Mesendoderm (in vitro differentiated cells): ENCODE measurements at regions not wholly inside any gene's neighbourhood (a gene's known extent, or its start where the extent isn't known, plus 50 kb on each side); places are given as distances from the start of the nearest gene placed in this dataset.
A peak's percentile ranks its signal among the peaks of the same experiment; 100 is the strongest.

Experiments
- DNase-seq: peaks from one replicate; pipeline ENCODE4 v3.0.0; 2013
- H2AK5ac ChIP-seq: 2 replicates; pipeline ENCODE4 v1.6.1; 2013; ENCODE audit warnings: low read length, inconsistent platforms
- H2BK120ac ChIP-seq: 2 replicates; pipeline ENCODE4 v1.6.1; 2013; ENCODE audit warnings: low read depth, mild to moderate bottlenecking, low read length, moderate library complexity, mixed read lengths
- H2BK15ac ChIP-seq: replicated peaks from 2 replicates; pipeline ENCODE4 v1.6.1; 2013; ENCODE audit warnings: low read depth, mild to moderate bottlenecking, moderate library complexity
- H2BK5ac ChIP-seq: 2 replicates; pipeline ENCODE4 v1.6.1; 2013; ENCODE audit warnings: low read length, inconsistent platforms
- H3K18ac ChIP-seq: 2 replicates; pipeline ENCODE4 v1.6.1; 2013; ENCODE audit warnings: mild to moderate bottlenecking, low read length, mixed read lengths
- H3K23ac ChIP-seq: one replicate; pipeline ENCODE4 v1.6.1; 2013; ENCODE audit warnings: low read length
- H3K27ac ChIP-seq: 2 replicates; pipeline ENCODE4 v1.5.1; 2013; ENCODE audit warnings: low read depth, mild to moderate bottlenecking, inconsistent platforms, low read length, moderate library complexity
- H3K27me3 ChIP-seq: 2 replicates; pipeline ENCODE4 v1.6.1; 2013; ENCODE audit warnings: low read length, control low read depth, mild to moderate bottlenecking, inconsistent platforms; ENCODE audit not compliant: insufficient read depth, poor library complexity
- H3K36me3 ChIP-seq: 2 replicates; pipeline ENCODE4 v1.6.1; 2013; ENCODE audit warnings: low read length, inconsistent platforms; ENCODE audit not compliant: control insufficient read depth, insufficient read depth
- H3K4ac ChIP-seq: one replicate; pipeline ENCODE4 v1.6.1; 2013; ENCODE audit warnings: low read depth, mild to moderate bottlenecking, low read length, moderate library complexity
- H3K4me1 ChIP-seq: 2 replicates; pipeline ENCODE4 v1.6.1; 2013; ENCODE audit warnings: low read depth, low read length, inconsistent platforms; ENCODE audit not compliant: control insufficient read depth
- H3K4me2 ChIP-seq: 2 replicates; pipeline ENCODE4 v1.6.1; 2013; ENCODE audit warnings: low read length
- H3K4me3 ChIP-seq: 2 replicates; pipeline ENCODE4 v1.5.1; 2013; ENCODE audit warnings: mild to moderate bottlenecking, low read length
- H3K56ac ChIP-seq: one replicate; pipeline ENCODE4 v1.6.1; 2013; ENCODE audit warnings: low read length
- H3K79me1 ChIP-seq: 2 replicates; pipeline ENCODE4 v1.6.1; 2013; ENCODE audit warnings: low read length, inconsistent platforms
- H3K79me2 ChIP-seq: 2 replicates; pipeline ENCODE4 v1.6.1; 2013; ENCODE audit warnings: mild to moderate bottlenecking, low read length; ENCODE audit not compliant: control insufficient read depth, insufficient read depth
- H3K9ac ChIP-seq: 2 replicates; pipeline ENCODE4 v1.6.1; 2013; ENCODE audit warnings: low read length, inconsistent platforms
- H4K5ac ChIP-seq: one replicate; pipeline ENCODE4 v1.6.1; 2013; ENCODE audit warnings: low read length
- H4K8ac ChIP-seq: one replicate; pipeline ENCODE4 v1.6.1; 2013; ENCODE audit warnings: low read depth, mild to moderate bottlenecking, control low read depth, low read length, moderate library complexity
- WGBS: extraction: QIAGEN DNeasy Blood & Tissue Kit; methylation state at CpG from one replicate; pipeline ENCODE4 v1.1.7; 2013; ENCODE audit warnings: low lambda C conversion rate, missing lambda C conversion rate; ENCODE audit not compliant: insufficient coverage; ENCODE audit errors: extremely low coverage; 5-methylcytosine and 5-hydroxymethylcytosine counted together

DNA sequence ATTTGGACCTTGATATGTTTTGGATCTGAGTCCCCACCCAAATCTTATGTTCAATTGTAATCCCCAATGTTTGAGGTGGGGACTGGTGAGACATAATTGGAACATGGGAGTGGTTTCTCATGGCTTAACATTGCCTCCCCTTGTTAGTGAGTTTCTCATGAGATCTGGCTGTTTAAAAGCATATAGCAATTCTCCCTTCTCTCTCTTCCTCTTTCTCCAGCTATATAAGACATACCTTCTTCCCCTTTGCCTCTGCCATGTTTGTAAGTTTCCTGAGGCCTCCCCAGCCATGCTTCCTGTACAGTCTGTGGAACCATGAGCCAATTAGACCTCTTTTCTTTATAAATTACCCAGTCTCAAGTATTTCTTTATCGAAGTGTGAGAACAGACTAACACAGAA, 692.4 kb downstream of the KCNT2 start:
- Histone ChIP-seq H3K36me3 (no peaks in the 10 kb centered on the region), H3K9ac (no peak overlapping the region), H3K27ac (no peak overlapping the region), H2BK120ac (no peak overlapping the region), H3K79me1 (no peaks in the 10 kb centered on the region), H3K18ac (no peak overlapping the region), H2BK5ac (no peak overlapping the region), H4K5ac (no peak overlapping the region), H3K4me2 (no peak overlapping the region), H3K4me1 (no peaks in the 10 kb centered on the region), H4K8ac (no peak overlapping the region), H3K56ac (no peak overlapping the region), H3K23ac (no peak overlapping the region), H2BK15ac (no peak overlapping the region), H2AK5ac (no peak overlapping the region), H3K4me3 (no peak overlapping the region), H3K79me2 (no peaks in the 10 kb centered on the region), H3K4ac (no peak overlapping the region), H3K27me3 (no peaks in the 10 kb centered on the region)
- WGBS, result no CpG with 5 or more reads among the region's 1 CpG
- DNase-seq, result no peak

GRCh38 chr1:195909061-195909460, 699.2 kb downstream of the KCNT2 start:
- Histone ChIP-seq H2BK15ac (no peak overlapping the region), H3K9ac (no peak overlapping the region), H3K18ac (no peak overlapping the region), H2AK5ac (no peak overlapping the region), H3K27ac (no peak overlapping the region), H4K5ac (no peak overlapping the region), H2BK120ac (no peak overlapping the region), H3K4me3 (no peak overlapping the region), H2BK5ac (no peak overlapping the region), H3K4me2 (no peak overlapping the region), H3K36me3 (no peaks in the 10 kb centered on the region), H3K4ac (no peak overlapping the region), H4K8ac (no peak overlapping the region), H3K4me1 (no peaks in the 10 kb centered on the region), H3K27me3 (no peaks in the 10 kb centered on the region), H3K23ac (no peak overlapping the region), H3K79me1 (no peaks in the 10 kb centered on the region), H3K56ac (no peak overlapping the region), H3K79me2 (no peaks in the 10 kb centered on the region)
- no CpG with 5 or more reads among the region's 6 CpGs for WGBS
- no peak for DNase-seq

GRCh38 chr1:195908121-195908520, 700.1 kb downstream of the KCNT2 start:
- WGBS, result no CpG with 5 or more reads among the region's 1 CpG
- Histone ChIP-seq H2BK15ac (no peak overlapping the region), H4K5ac (no peak overlapping the region), H3K27ac (no peak overlapping the region), H3K4me3 (no peak overlapping the region), H3K79me1 (no peaks in the 10 kb centered on the region), H3K4ac (no peak overlapping the region), H3K36me3 (no peaks in the 10 kb centered on the region), H3K9ac (no peak overlapping the region), H2BK5ac (no peak overlapping the region), H3K56ac (no peak overlapping the region), H3K23ac (no peak overlapping the region), H3K79me2 (no peaks in the 10 kb centered on the region), H2BK120ac (no peak overlapping the region), H3K4me1 (no peaks in the 10 kb centered on the region), H4K8ac (no peak overlapping the region), H3K4me2 (no peak overlapping the region), H3K18ac (no peak overlapping the region), H3K27me3 (no peaks in the 10 kb centered on the region), H2AK5ac (no peak overlapping the region)
- DNase-seq, result no peak

DNA sequence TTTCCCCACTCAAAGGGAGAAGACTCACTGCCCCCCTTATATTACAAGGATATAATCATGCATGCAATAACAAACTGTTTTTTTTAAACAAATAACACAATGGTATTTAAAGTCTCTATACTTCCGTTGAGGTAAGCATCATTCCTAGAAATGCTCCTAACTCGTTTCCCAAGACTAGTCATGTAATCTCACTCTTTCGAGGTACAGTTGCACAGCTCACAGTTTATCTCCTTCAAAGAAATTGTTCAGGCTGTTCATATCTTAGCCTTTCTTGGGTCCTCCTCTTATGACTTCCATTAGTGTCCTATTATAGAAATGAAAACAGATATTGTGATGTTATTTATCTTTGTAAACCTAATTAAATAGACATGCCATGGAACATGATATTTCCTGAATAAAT, 705.0 kb downstream of the KCNT2 start:
- no peaks in the 10 kb centered on the region for H3K4me1 ChIP-seq
- no peak overlapping the region for H3K23ac ChIP-seq
- H3K79me2 ChIP-seq, result no peaks in the 10 kb centered on the region
- no peak overlapping the region for H3K9ac ChIP-seq
- no peak overlapping the region for H3K4ac ChIP-seq
- H4K5ac ChIP-seq, result no peak overlapping the region
- no peaks in the 10 kb centered on the region for H3K36me3 ChIP-seq
- no peaks in the 10 kb centered on the region for H3K79me1 ChIP-seq
- no CpG with 5 or more reads among the region's 3 CpGs for whole genome bisulfite sequencing
- no peak overlapping the region for H3K27ac ChIP-seq
- no peak overlapping the region for H2AK5ac ChIP-seq
- DNase-seq, result no peak
- H2BK120ac ChIP-seq, result no peak overlapping the region
- no peak overlapping the region for H4K8ac ChIP-seq
- no peaks in the 10 kb centered on the region for H3K27me3 ChIP-seq
- H3K18ac ChIP-seq, result no peak overlapping the region
- H2BK5ac ChIP-seq, result no peak overlapping the region
- H2BK15ac ChIP-seq, result peak overlapping the region; percentile 74
- H3K4me2 ChIP-seq, result no peak overlapping the region
- H3K4me3 ChIP-seq, result no peak overlapping the region
- no peak overlapping the region for H3K56ac ChIP-seq

DNA sequence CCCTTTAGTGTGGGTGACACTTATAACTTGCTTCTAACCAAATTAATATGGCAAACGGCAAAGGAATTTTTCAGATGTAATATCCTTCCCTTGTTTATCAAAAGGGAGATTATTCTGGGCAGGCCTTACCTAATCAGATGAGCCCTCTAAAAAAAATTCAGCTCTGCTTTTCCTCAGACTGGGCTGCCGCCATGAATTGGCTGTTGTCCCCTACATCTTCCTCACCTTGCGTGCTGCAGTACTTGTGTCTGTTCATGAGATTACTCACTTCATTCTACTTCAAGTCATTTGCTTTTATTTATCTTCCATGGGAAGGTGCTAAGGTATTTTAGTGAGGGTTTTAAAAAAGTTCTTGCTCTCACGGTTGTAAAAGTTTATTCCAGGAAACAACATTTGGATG, 705.5 kb downstream of the KCNT2 start:
- Histone ChIP-seq H3K23ac (no peak overlapping the region), H3K18ac (no peak overlapping the region), H2BK120ac (no peak overlapping the region), H2AK5ac (no peak overlapping the region), H3K56ac (no peak overlapping the region), H3K9ac (no peak overlapping the region), H3K27me3 (no peaks in the 10 kb centered on the region), H3K4me2 (no peak overlapping the region), H4K8ac (no peak overlapping the region), H3K4me1 (no peaks in the 10 kb centered on the region), H3K79me2 (no peaks in the 10 kb centered on the region), H3K4me3 (no peak overlapping the region), H3K27ac (no peak overlapping the region), H3K79me1 (no peaks in the 10 kb centered on the region), H2BK15ac (no peak overlapping the region), H4K5ac (no peak overlapping the region), H3K36me3 (no peaks in the 10 kb centered on the region), H2BK5ac (no peak overlapping the region), H3K4ac (no peak overlapping the region)
- WGBS, result no CpG with 5 or more reads among the region's 4 CpGs
- DNase-seq, result no peak

- peak overlapping the region; percentile 92 for H2BK15ac ChIP-seq
- no peaks in the 10 kb centered on the region for H3K4me1 ChIP-seq
- H3K36me3 ChIP-seq, result no peaks in the 10 kb centered on the region
- H3K27ac ChIP-seq, result no peak overlapping the region
- no peaks in the 10 kb centered on the region for H3K27me3 ChIP-seq
- H2AK5ac ChIP-seq, result no peak overlapping the region
- no peaks in the 10 kb centered on the region for H3K79me1 ChIP-seq
- H3K56ac ChIP-seq, result no peak overlapping the region
- no CpG with 5 or more reads among the region's 1 CpG for WGBS
- H2BK120ac ChIP-seq, result no peak overlapping the region
- H3K4me3 ChIP-seq, result no peak overlapping the region
- DNase-seq, result peak; percentile 3
- no peaks in the 10 kb centered on the region for H3K79me2 ChIP-seq
- no peak overlapping the region for H3K4me2 ChIP-seq
- no peak overlapping the region for H3K23ac ChIP-seq
- no peak overlapping the region for H3K4ac ChIP-seq
- H4K5ac ChIP-seq, result no peak overlapping the region
- H3K9ac ChIP-seq, result no peak overlapping the region
- H3K18ac ChIP-seq, result peak overlapping the region; percentile 39
- H4K8ac ChIP-seq, result no peak overlapping the region
- no peak overlapping the region for H2BK5ac ChIP-seq
Measured at GRCh38 chr1:195899762-195900352, 708.4 kb downstream of the KCNT2 start.
